Breast epithelium (tissue), 4 donors: ENCODE measurements at regions not wholly inside any gene's neighbourhood (a gene's known extent, or its start where the extent isn't known, plus 50 kb on each side); places are given as distances from the start of the nearest gene placed in this dataset.

Experiments
- DNase-seq, 2 donors: peaks; one replicate each; pipeline ENCODE4 v3.0.0-alpha.2; 2019; ENCODE audit warnings: low spot score in 2 of 2
- H3K27ac ChIP-seq, 2 donors: fragments of 200-600 bp; sonication (generic) in 1 of 2; one replicate each; pipeline ENCODE4 v1.5.1; 2016 to 2019; ENCODE audit warnings: mild to moderate bottlenecking in 1 of 2
- H3K27me3 ChIP-seq, 2 donors: fragments of 200-600 bp; sonication (generic) in 1 of 2; one replicate each; pipeline versions ENCODE4 v1.5.1 to v1.6.0; 2017 to 2019; ENCODE audit warnings: control low read depth in 1 of 2, mild to moderate bottlenecking in 1 of 2
- H3K36me3 ChIP-seq: fragments of 200-600 bp; one replicate; pipeline ENCODE4 v1.5.1; 2019
- H3K4me1 ChIP-seq, 2 donors: fragments of 200-600 bp; sonication (generic); one replicate each; pipeline ENCODE4 v1.5.1; 2016 to 2019; ENCODE audit warnings: control low read depth in 1 of 2
- H3K4me3 ChIP-seq, 3 donors: fragments of 200-600 bp; sonication (generic); 1 replicate in 2 of 3; 2 replicates in 1 of 3; pipeline ENCODE4 v1.5.1; 2016 to 2019; ENCODE audit warnings: mild to moderate bottlenecking in 3 of 3, moderate library complexity in 2 of 3
- H3K9me3 ChIP-seq, 2 donors: fragments of 200-600 bp; sonication (generic) in 1 of 2; one replicate each; pipeline ENCODE4 v1.5.1; 2016 to 2019; ENCODE audit warnings: control low read depth in 1 of 2
- CTCF ChIP-seq, 3 donors: fragments of 450-650 bp; IDR thresholded peaks; one replicate each; pipeline ENCODE4 v1.5.1; 2016 to 2017; ENCODE audit warnings: antibody characterized with exemption in 3 of 3, mild to moderate bottlenecking in 3 of 3, moderate library complexity in 3 of 3
- POLR2A ChIP-seq: fragments of 450-650 bp; IDR thresholded peaks from one replicate; pipeline ENCODE4 v1.6.1; 2016; ENCODE audit warnings: antibody characterized with exemption, mild to moderate bottlenecking, moderate library complexity
- POLR2AphosphoS5 ChIP-seq, 3 donors: sonication (generic); formaldehyde crosslinking; IDR thresholded peaks; one replicate each; pipeline ENCODE4 v1.6.1; 2017; ENCODE audit warnings: antibody characterized with exemption in 3 of 3
- intact Hi-C: fragments of 100-400 bp; cut with DNase I; formaldehyde crosslinking; loops from one replicate; pipeline ENCODE4 v1.15.1; 2023; ENCODE audit warnings: low total_unique reads

GRCh38 chr2:106599540-106599939, 112.4 kb downstream of the CD8B2 start:
- Histone ChIP-seq H3K36me3 (no peaks in the 10 kb centered on the region), H3K4me3 (no peak overlapping the region), H3K4me1 (no peaks in the 10 kb centered on the region), H3K27me3 (no peaks in the 10 kb centered on the region), H3K27ac (no peak overlapping the region), H3K9me3 (no peaks in the 10 kb centered on the region)
- no peak for TF ChIP-seq CTCF (IDR thresholded peaks at IDR 0.05)
- no peak for TF ChIP-seq POLR2A
- no peak for TF ChIP-seq POLR2AphosphoS5 (IDR thresholded peaks at IDR 0.05)
- DNase-seq = no peak
- intact Hi-C loops = no loop called here

GRCh38 chr2:106602042-106602441, 114.9 kb downstream of the CD8B2 start:
- Histone ChIP-seq H3K9me3 (no peaks in the 10 kb centered on the region), H3K27ac (no peak overlapping the region), H3K36me3 (no peaks in the 10 kb centered on the region), H3K4me1 (no peaks in the 10 kb centered on the region), H3K4me3 (no peak overlapping the region), H3K27me3 (no peaks in the 10 kb centered on the region)
- no peak for DNase-seq
- TF ChIP-seq POLR2A (no peak), CTCF (IDR thresholded peaks at IDR 0.05) (no peak), POLR2AphosphoS5 (IDR thresholded peaks at IDR 0.05) (no peak)
- intact Hi-C loops = no loop called here

GRCh38 chr2:106606652-106607051, 119.5 kb downstream of the CD8B2 start:
- Histone ChIP-seq H3K4me3 (no peak overlapping the region), H3K36me3 (no peaks in the 10 kb centered on the region), H3K27me3 (no peaks in the 10 kb centered on the region), H3K4me1 (no peaks in the 10 kb centered on the region), H3K9me3 (no peaks in the 10 kb centered on the region), H3K27ac (no peak overlapping the region)
- intact Hi-C loops = no loop called here
- DNase-seq = no peak
- TF ChIP-seq CTCF (IDR thresholded peaks at IDR 0.05) = no peak

GRCh38 chr2:106607371-106607770, 120.2 kb downstream of the CD8B2 start:
- Histone ChIP-seq H3K4me3 (no peak overlapping the region), H3K27ac (no peak overlapping the region)

GRCh38 chr2:106609780-106610179, 122.6 kb downstream of the CD8B2 start:
- DNase-seq = no peak
- H3K9me3 ChIP-seq = peaks cover 4 to 11% of the 10 kb centered on the region in 2 donors
- no peaks in the 10 kb centered on the region for H3K36me3 ChIP-seq
- intact Hi-C loops = no loop called here
- no peak for TF ChIP-seq CTCF (IDR thresholded peaks at IDR 0.05)
- no peak for TF ChIP-seq POLR2A
- no peak for TF ChIP-seq POLR2AphosphoS5 (IDR thresholded peaks at IDR 0.05)
- no peaks in the 10 kb centered on the region for H3K27me3 ChIP-seq
- H3K4me3 ChIP-seq = no peak overlapping the region
- no peak overlapping the region for H3K27ac ChIP-seq
- no peaks in the 10 kb centered on the region for H3K4me1 ChIP-seq

More at GRCh38 chr2:106607371-106607770, 120.2 kb downstream of the CD8B2 start:
- no peaks in the 10 kb centered on the region for H3K4me1 ChIP-seq
- H3K9me3 ChIP-seq = peaks cover 0 to 1% of the 10 kb centered on the region in 2 donors
- no peak for DNase-seq
- intact Hi-C loops = no loop called here
- no peak for TF ChIP-seq CTCF (IDR thresholded peaks at IDR 0.05)
- H3K36me3 ChIP-seq = no peaks in the 10 kb centered on the region
- no peaks in the 10 kb centered on the region for H3K27me3 ChIP-seq
